Right lobe of liver (tissue), 6 donors: ENCODE measurements at regions not wholly inside any gene's neighbourhood (a gene's known extent, or its start where the extent isn't known, plus 50 kb on each side); places are given as distances from the start of the nearest gene placed in this dataset.
A peak's percentile ranks its signal among the peaks of the same experiment; 100 is the strongest.

ENCODE experiments used
- ATAC-seq, 4 donors: fragments of 200-7000 bp; cut with Tn5 transposase; one replicate each; pipeline ENCODE4 v1.9.1; 2020; ENCODE audit warnings: mild to moderate bottlenecking in 4 of 4, moderate library complexity in 4 of 4
- DNase-seq, 3 donors: peaks; one replicate each; pipeline ENCODE4 v3.0.0-alpha.2; 2020
- H3K27ac ChIP-seq, 3 donors: fragments of 200-600 bp; one replicate each; pipeline ENCODE4 v1.8.0; 2022
- H3K27me3 ChIP-seq, 2 donors: fragments of 200-600 bp; one replicate each; pipeline ENCODE4 v1.8.0; 2022
- H3K36me3 ChIP-seq, 4 donors: fragments of 200-600 bp; sonication (generic) in 1 of 4; one replicate each; pipeline versions ENCODE4 v1.5.1 to v1.8.0; 2017 to 2022; ENCODE audit warnings: control low read depth in 1 of 4
- H3K4me1 ChIP-seq, 4 donors: fragments of 200-600 bp; sonication (generic) in 1 of 4; one replicate each; pipeline versions ENCODE4 v1.5.1 to v1.8.0; 2017 to 2022; ENCODE audit warnings: control low read depth in 1 of 4
- H3K4me3 ChIP-seq, 3 donors: fragments of 200-600 bp; one replicate each; pipeline ENCODE4 v1.8.0; 2022
- H3K9me3 ChIP-seq, 4 donors: fragments of 200-600 bp; sonication (generic) in 1 of 4; one replicate each; pipeline versions ENCODE4 v1.5.1 to v1.8.0; 2017 to 2022; ENCODE audit warnings: control low read depth in 1 of 4
- CTCF ChIP-seq, 4 donors: fragments of 200-600 bp in 3 of 4; fragments of 450-650 bp in 1 of 4; IDR thresholded peaks; one replicate each; pipeline versions ENCODE4 v1.5.1 to v1.8.0; 2016 to 2022; ENCODE audit warnings: antibody characterized with exemption in 4 of 4, mild to moderate bottlenecking in 2 of 4
- POLR2A ChIP-seq: fragments of 450-650 bp; IDR thresholded peaks from one replicate; pipeline ENCODE4 v1.6.1; 2017; ENCODE audit warnings: antibody characterized with exemption, mild to moderate bottlenecking
- WGBS: methylation state at CpG from one replicate; pipeline ENCODE4 v1.1.6; 2018; ENCODE audit warnings: low coverage, low lambda C conversion rate; ENCODE audit not compliant: insufficient coverage; ENCODE audit errors: missing lambda C conversion rate; 5-methylcytosine and 5-hydroxymethylcytosine counted together
- intact Hi-C, 2 donors: fragments of 100-400 bp; cut with DNase I; formaldehyde crosslinking; loops; one replicate each; pipeline versions ENCODE4 v1.11.2 to v1.14.1; 2022
- donor health status: DM: no; HTN: yes; CAD: no.
- donor health status: DM: no; HTN: no; CAD: no.
- donor health status: DM: no; HTN: no; CAD: no.
- donor health status: DM: no; HTN: yes; CAD: no.
- donor health status: DM: no; HTN: yes; CAD: no.

- H3K27ac ChIP-seq: no peak overlapping the region
- ATAC-seq (no peak), DNase-seq (no peak)
- H3K4me3 ChIP-seq: no peak overlapping the region
- no peaks in the 10 kb centered on the region for H3K36me3 ChIP-seq
- intact Hi-C loops: no loop called here
- H3K9me3 ChIP-seq: no peaks in the 10 kb centered on the region
- TF ChIP-seq POLR2A: no peak
- no peak for TF ChIP-seq CTCF (IDR thresholded peaks at IDR 0.05)
- WGBS: 77% methylated on average over 3 of the region's 3 CpGs
- no peaks in the 10 kb centered on the region for H3K4me1 ChIP-seq
- no peaks in the 10 kb centered on the region for H3K27me3 ChIP-seq
Measured at GRCh38 chr1:96955307-96956012, 233.9 kb downstream of the PTBP2 start.

- Histone ChIP-seq H3K4me3 (no peak overlapping the region), H3K27me3 (no peaks in the 10 kb centered on the region), H3K27ac (no peak overlapping the region), H3K36me3 (no peaks in the 10 kb centered on the region), H3K4me1 (no peaks in the 10 kb centered on the region), H3K9me3 (no peaks in the 10 kb centered on the region)
- TF ChIP-seq CTCF (IDR thresholded peaks at IDR 0.05) (no peak), POLR2A (no peak)
- DNase-seq (no peak), ATAC-seq (no peak)
- WGBS: 39% methylated on average over 2 of the region's 2 CpGs
- intact Hi-C loops: no loop called here
Measured at GRCh38 chr1:96962216-96962615, 240.6 kb downstream of the PTBP2 start.

GRCh38 chr1:96962751-96963211, 241.2 kb downstream of the PTBP2 start:
- Histone ChIP-seq H3K27me3 (no peaks in the 10 kb centered on the region), H3K27ac (no peak overlapping the region), H3K9me3 (no peaks in the 10 kb centered on the region), H3K4me3 (no peak overlapping the region), H3K36me3 (no peaks in the 10 kb centered on the region), H3K4me1 (no peaks in the 10 kb centered on the region)
- TF ChIP-seq POLR2A (no peak), CTCF (IDR thresholded peaks at IDR 0.05) (no peak)
- ATAC-seq (peak; percentile 53 to 82 (median 58)), DNase-seq (no peak)
- intact Hi-C loops: no loop called here
- 33% methylated on average over 4 of the region's 4 CpGs for WGBS

- 21% methylated on average over 1 of the region's 1 CpG for WGBS
- TF ChIP-seq CTCF (IDR thresholded peaks at IDR 0.05): no peak
- no peak for TF ChIP-seq POLR2A
- Histone ChIP-seq H3K9me3 (no peaks in the 10 kb centered on the region), H3K36me3 (no peaks in the 10 kb centered on the region), H3K4me1 (no peaks in the 10 kb centered on the region), H3K4me3 (no peak overlapping the region), H3K27ac (no peak overlapping the region), H3K27me3 (no peaks in the 10 kb centered on the region)
- intact Hi-C loops: no loop called here
- DNase-seq: peak in 1 of 3 donors; percentile 30
- peak; percentile 61 to 79 (median 77) for ATAC-seq
Measured at GRCh38 chr1:96964761-96965160, 243.2 kb downstream of the PTBP2 start.
